AG09319 (cell line): ENCODE measurements at regions not wholly inside any gene's neighbourhood (a gene's known extent, or its start where the extent isn't known, plus 50 kb on each side); places are given as distances from the start of the nearest gene placed in this dataset.
"Not testable (repeated sequence)": the region's sequence is repeated elsewhere in the genome, so short reads cannot be mapped to it uniquely, and the experiment has no call there.

Experiments
- DNase-seq: peaks from one replicate; pipeline ENCODE4 v3.0.0-alpha.2; 2010; ENCODE audit warnings: low read depth; ENCODE audit errors: extremely low read depth
- CTCF ChIP-seq: IDR thresholded peaks from 2 replicates; pipeline ENCODE4 v1.5.1; 2011; ENCODE audit warnings: low read depth, mild to moderate bottlenecking, inconsistent platforms, low read length, moderate library complexity

GRCh38 chr6:56814802-56815201 is 140.1 kb upstream of the BEND6 start:
- no peak for TF ChIP-seq CTCF
- no peak for DNase-seq

GRCh38 chr6:56814308-56814707 is 140.6 kb upstream of the BEND6 start:
- TF ChIP-seq CTCF = no peak

GRCh38 chr6:56812851-56813250 is 142.1 kb upstream of the BEND6 start:
- not testable (repeated sequence) for DNase-seq

More at GRCh38 chr6:56814308-56814707, 140.6 kb upstream of the BEND6 start:
- DNase-seq = no peak

- DNase-seq = no peak
- TF ChIP-seq CTCF = no peak
Observed at GRCh38 chr6:56808871-56809359, 146.0 kb upstream of the BEND6 start.

GRCh38 chr6:56807989-56808337 is 146.9 kb upstream of the BEND6 start:
- TF ChIP-seq CTCF = no peak

GRCh38 chr6:56807326-56807988 is 147.4 kb upstream of the BEND6 start:
- no peak for TF ChIP-seq CTCF
- DNase-seq = no peak

More at GRCh38 chr6:56807989-56808337, 146.9 kb upstream of the BEND6 start:
- no peak for DNase-seq

GRCh38 chr6:56806368-56806767 is 148.5 kb upstream of the BEND6 start:
- DNase-seq = no peak
- no peak for TF ChIP-seq CTCF

- peak; percentile 20 for DNase-seq
- TF ChIP-seq CTCF = no peak
Observed at GRCh38 chr6:56804996-56805395, 149.9 kb upstream of the BEND6 start.
